Erythroblast (primary cell): ENCODE measurements at regions not wholly inside any gene's neighbourhood (a gene's known extent, or its start where the extent isn't known, plus 50 kb on each side); places are given as distances from the start of the nearest gene placed in this dataset.

Experiments used
- GATA1 ChIP-seq: IDR thresholded peaks from 2 replicates; pipeline ENCODE4 v1.6.1; 2011; ENCODE audit warnings: low read depth, mild to moderate bottlenecking, control low read depth, low read length, moderate library complexity
- POLR2A ChIP-seq: IDR thresholded peaks from 2 replicates; pipeline ENCODE4 v1.6.1; 2011; ENCODE audit warnings: mild to moderate bottlenecking, low read length

DNA sequence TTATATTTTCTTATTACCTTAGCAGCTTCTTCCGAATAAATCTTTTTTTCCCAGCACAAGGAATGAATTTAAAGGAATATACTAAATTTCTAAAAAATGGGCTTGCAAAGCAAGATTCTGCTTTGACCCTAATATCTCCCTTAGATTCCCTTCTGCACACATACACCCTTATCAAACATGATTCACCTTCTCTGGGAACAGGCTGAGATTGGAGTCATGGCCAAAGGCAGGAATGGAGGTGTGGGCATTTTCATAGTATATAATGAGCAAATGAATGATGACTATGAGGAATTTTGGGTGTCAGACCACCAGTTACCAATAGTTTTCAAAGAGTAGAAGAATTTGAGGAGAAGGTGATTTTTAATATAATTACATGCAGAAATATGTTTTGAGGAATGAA lies 231.3 kb upstream of the CDH11 start:
- no peak for TF ChIP-seq POLR2A
- TF ChIP-seq GATA1 = no peak
